ENCODE measurements at regions not wholly inside any gene's neighbourhood (a gene's known extent, or its start where the extent isn't known, plus 50 kb on each side); places are given as distances from the start of the nearest gene placed in this dataset.

- Histone ChIP-seq H2BK20ac (ENCODE audit: low read depth, low read length, poor library complexity, severe bottlenecking) (no peak overlapping the region), H3K9me3 (ENCODE audit: control insufficient read depth, low read depth, low read length) (no peaks in the 10 kb centered on the region), H4K5ac (ENCODE audit: insufficient read length, low read depth, low read length) (no peak overlapping the region), H3K23ac (ENCODE audit: insufficient read length, low read depth, low read length) (no peak overlapping the region), H4K20me1 (ENCODE audit: control insufficient read depth, insufficient read depth, insufficient read length) (no peaks in the 10 kb centered on the region), H2BK5ac (ENCODE audit: insufficient read length, low read length) (no peak overlapping the region), H3K18ac (ENCODE audit: insufficient read length, low read depth, low read length) (no peak overlapping the region), H3K79me1 (ENCODE audit: insufficient read depth, low read depth, low read length, poor library complexity, severe bottlenecking) (no peaks in the 10 kb centered on the region), H3K4me2 (ENCODE audit: insufficient read depth, insufficient read length, low read length) (no peak overlapping the region), H3K56ac (ENCODE audit: insufficient read length, low read depth, low read length) (no peak overlapping the region), H3K27ac (ENCODE audit: insufficient read length, low read depth, low read length) (no peak overlapping the region), H4K8ac (replicated peaks; ENCODE audit: insufficient read length, low read depth, low read length) (no peak overlapping the region), H4K91ac (ENCODE audit: insufficient read length, low read depth, low read length) (no peak overlapping the region), H2BK15ac (ENCODE audit: low read depth, low read length) (no peak overlapping the region), H3K4me1 (ENCODE audit: insufficient read depth, low read length) (peaks cover 4% of the 10 kb centered on the region; the same call in 1 of the 2 replicates), H2BK12ac (ENCODE audit: insufficient read length, low read depth, low read length) (no peak overlapping the region), H2BK120ac (ENCODE audit: low read depth, low read length, poor library complexity, severe bottlenecking) (no peak overlapping the region), H3K79me2 (ENCODE audit: insufficient read depth, low read length) (no peaks in the 10 kb centered on the region), H3K4ac (ENCODE audit: low read depth, low read length) (no peak overlapping the region), H3T11ph (ENCODE audit: low read length) (no peak overlapping the region), H3K14ac (ENCODE audit: insufficient read depth, low read length) (no peak overlapping the region), H2AFZ (ENCODE audit: low read length) (no peak overlapping the region), H3K23me2 (ENCODE audit: insufficient read length, low read depth, low read length, poor library complexity, severe bottlenecking) (no peaks in the 10 kb centered on the region), H3K27me3 (ENCODE audit: insufficient read depth, low read length) (no peaks in the 10 kb centered on the region), H3K9ac (ENCODE audit: extremely low read depth, insufficient read length, low read length) (no peak overlapping the region), H2AK5ac (ENCODE audit: insufficient read length, low read length) (no peak overlapping the region)
- H3K27ac Mint-ChIP-seq, result peak overlapping the region; percentile 35 to 90 (median 90); a peak in 4 of 7 replicates
- DNase-seq, result peak; percentile 60
- peaks cover 2% of the 10 kb centered on the region for H3K27me3 Mint-ChIP-seq (ENCODE audit: low read depth)
- TF ChIP-seq CTCF (conservative IDR thresholded peaks at IDR 0.05), result no peak
- WGBS (ENCODE audit: extremely low coverage, insufficient read length, low lambda C conversion rate), result no CpG with 5 or more reads among the region's 5 CpGs
- peaks cover 18 to 29% of the 10 kb centered on the region in 2 experiments for H3K4me1 Mint-ChIP-seq
- H3K9me3 Mint-ChIP-seq, result peaks cover 13 to 15% of the 10 kb centered on the region in 2 experiments
- no peak overlapping the region for H3K4me3 Mint-ChIP-seq
- peaks cover 9 to 16% (median 14%) of the 10 kb centered on the region in 3 experiments for H3K36me3 Mint-ChIP-seq (ENCODE audit: insufficient read depth in 1 of 3, low read depth in 3 of 3)
These were observed 301.1 kb upstream of the NRIP1 start for GRCh38 chr21:15365751-15366392.
